Nephron progenitor cell (in vitro differentiated cells): ENCODE measurements at regions not wholly inside any gene's neighbourhood (a gene's known extent, or its start where the extent isn't known, plus 50 kb on each side); places are given as distances from the start of the nearest gene placed in this dataset.

ENCODE experiments used
- DNase-seq: peaks from one replicate; pipeline ENCODE4 v3.0.0; 2021
- H3K27ac Mint-ChIP-seq: 2 replicates; pipeline ENCODE4 v1.8.0; 2021; ENCODE audit warnings: mild to moderate bottlenecking, moderate library complexity, mixed read lengths
- H3K27me3 Mint-ChIP-seq: 2 replicates; pipeline ENCODE4 v1.8.0; 2021; ENCODE audit warnings: mild to moderate bottlenecking, low read depth, mixed read lengths; ENCODE audit not compliant: poor library complexity
- H3K36me3 Mint-ChIP-seq: 2 replicates; pipeline ENCODE4 v1.8.0; 2021; ENCODE audit warnings: low read depth, mixed read lengths
- H3K4me1 Mint-ChIP-seq: 2 replicates; pipeline ENCODE4 v1.8.0; 2021; ENCODE audit warnings: mixed read lengths
- H3K4me3 Mint-ChIP-seq: 2 replicates; pipeline ENCODE4 v1.8.0; 2021; ENCODE audit warnings: mild to moderate bottlenecking, moderate library complexity, mixed read lengths
- H3K9me3 Mint-ChIP-seq: 2 replicates; pipeline ENCODE4 v1.8.0; 2021; ENCODE audit warnings: mild to moderate bottlenecking, moderate library complexity, mixed read lengths
- CTCF ChIP-seq: fragments of 200-600 bp; sonication (generic); IDR thresholded peaks from 2 replicates; pipeline ENCODE4 v1.5.0; 2021; ENCODE audit warnings: antibody characterized with exemption

- H3K4me1 Mint-ChIP-seq: no peaks in the 10 kb centered on the region
- DNase-seq: no peak
- H3K4me3 Mint-ChIP-seq: no peak overlapping the region
- H3K36me3 Mint-ChIP-seq: no peaks in the 10 kb centered on the region
- no peak for TF ChIP-seq CTCF
- H3K27ac Mint-ChIP-seq: no peak overlapping the region
- peaks cover 8% of the 10 kb centered on the region for H3K27me3 Mint-ChIP-seq
- H3K9me3 Mint-ChIP-seq: peaks cover 8% of the 10 kb centered on the region
Observed at GRCh38 chr6:169162249-169162648, 91.4 kb downstream of the THBS2 start.

- Mint-ChIP-seq H3K9me3 (peaks cover 8% of the 10 kb centered on the region), H3K4me3 (no peak overlapping the region), H3K4me1 (no peaks in the 10 kb centered on the region), H3K27me3 (peaks cover 8% of the 10 kb centered on the region), H3K27ac (no peak overlapping the region), H3K36me3 (no peaks in the 10 kb centered on the region)
- no peak for DNase-seq
- no peak for TF ChIP-seq CTCF
Observed at GRCh38 chr6:169161572-169162167, 92.0 kb downstream of the THBS2 start.

- no peak for DNase-seq
- H3K4me1 Mint-ChIP-seq: no peaks in the 10 kb centered on the region
- no peak overlapping the region for H3K27ac Mint-ChIP-seq
- H3K36me3 Mint-ChIP-seq: no peaks in the 10 kb centered on the region
- no peak overlapping the region for H3K4me3 Mint-ChIP-seq
- H3K9me3 Mint-ChIP-seq: peaks cover 8% of the 10 kb centered on the region
- no peak for TF ChIP-seq CTCF
- peaks cover 8% of the 10 kb centered on the region for H3K27me3 Mint-ChIP-seq
Observed at GRCh38 chr6:169160855-169161560, 92.6 kb downstream of the THBS2 start.

- H3K9me3 Mint-ChIP-seq: peaks cover 8% of the 10 kb centered on the region
- no peak for TF ChIP-seq CTCF
- no peaks in the 10 kb centered on the region for H3K36me3 Mint-ChIP-seq
- peaks cover 8% of the 10 kb centered on the region for H3K27me3 Mint-ChIP-seq
- no peaks in the 10 kb centered on the region for H3K4me1 Mint-ChIP-seq
- no peak overlapping the region for H3K27ac Mint-ChIP-seq
- no peak overlapping the region for H3K4me3 Mint-ChIP-seq
- DNase-seq: no peak
Observed at GRCh38 chr6:169160091-169160854, 93.4 kb downstream of the THBS2 start.

- Mint-ChIP-seq H3K27ac (no peak overlapping the region), H3K36me3 (no peaks in the 10 kb centered on the region), H3K9me3 (peaks cover 8% of the 10 kb centered on the region), H3K4me1 (no peaks in the 10 kb centered on the region), H3K4me3 (no peak overlapping the region), H3K27me3 (peaks cover 8% of the 10 kb centered on the region)
- no peak for TF ChIP-seq CTCF
- no peak for DNase-seq
Observed at GRCh38 chr6:169159331-169159730, 94.3 kb downstream of the THBS2 start.
